22Rv1 (cell line): ENCODE measurements at regions not wholly inside any gene's neighbourhood (a gene's known extent, or its start where the extent isn't known, plus 50 kb on each side); places are given as distances from the start of the nearest gene placed in this dataset.

Experiments used
- ZFX ChIP-seq: fragments of 450-650 bp; IDR thresholded peaks from 2 replicates; pipeline ENCODE4 v1.6.1; 2017; ENCODE audit warnings: antibody characterized with exemption, borderline replicate concordance
- TF ChIP-seq, protein P1 (sequence below): fragments of 450-650 bp; IDR thresholded peaks from 2 replicates; pipeline ENCODE4 v1.5.1; 2017; ENCODE audit warnings: mild to moderate bottlenecking

DNA sequence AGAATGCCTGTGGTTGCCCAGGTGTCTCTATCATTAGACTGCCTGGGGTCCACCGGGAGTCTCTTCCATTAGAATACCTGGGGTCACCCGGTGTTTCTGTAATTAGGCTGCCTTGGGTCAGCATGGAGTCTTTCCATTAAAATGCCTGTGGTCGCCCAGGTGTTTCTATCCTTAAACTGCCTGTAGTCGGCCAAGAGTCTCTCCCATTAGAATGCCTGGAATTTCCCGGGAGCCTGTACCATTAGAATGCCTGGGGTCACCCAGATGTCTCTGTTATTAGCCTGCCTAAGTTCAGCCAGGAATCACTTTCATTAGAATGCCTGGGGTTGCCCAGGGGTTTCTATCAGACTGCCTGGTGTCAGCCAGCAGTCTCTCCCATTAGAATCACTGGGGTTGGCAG is 1492.8 kb downstream of the UQCRFS1 start:
- TF ChIP-seq, protein P1, sequence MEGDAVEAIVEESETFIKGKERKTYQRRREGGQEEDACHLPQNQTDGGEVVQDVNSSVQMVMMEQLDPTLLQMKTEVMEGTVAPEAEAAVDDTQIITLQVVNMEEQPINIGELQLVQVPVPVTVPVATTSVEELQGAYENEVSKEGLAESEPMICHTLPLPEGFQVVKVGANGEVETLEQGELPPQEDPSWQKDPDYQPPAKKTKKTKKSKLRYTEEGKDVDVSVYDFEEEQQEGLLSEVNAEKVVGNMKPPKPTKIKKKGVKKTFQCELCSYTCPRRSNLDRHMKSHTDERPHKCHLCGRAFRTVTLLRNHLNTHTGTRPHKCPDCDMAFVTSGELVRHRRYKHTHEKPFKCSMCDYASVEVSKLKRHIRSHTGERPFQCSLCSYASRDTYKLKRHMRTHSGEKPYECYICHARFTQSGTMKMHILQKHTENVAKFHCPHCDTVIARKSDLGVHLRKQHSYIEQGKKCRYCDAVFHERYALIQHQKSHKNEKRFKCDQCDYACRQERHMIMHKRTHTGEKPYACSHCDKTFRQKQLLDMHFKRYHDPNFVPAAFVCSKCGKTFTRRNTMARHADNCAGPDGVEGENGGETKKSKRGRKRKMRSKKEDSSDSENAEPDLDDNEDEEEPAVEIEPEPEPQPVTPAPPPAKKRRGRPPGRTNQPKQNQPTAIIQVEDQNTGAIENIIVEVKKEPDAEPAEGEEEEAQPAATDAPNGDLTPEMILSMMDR, result no peak
- no peak for TF ChIP-seq ZFX
